ENCODE measurements at regions not wholly inside any gene's neighbourhood (a gene's known extent, or its start where the extent isn't known, plus 50 kb on each side); places are given as distances from the start of the nearest gene placed in this dataset.

DNA sequence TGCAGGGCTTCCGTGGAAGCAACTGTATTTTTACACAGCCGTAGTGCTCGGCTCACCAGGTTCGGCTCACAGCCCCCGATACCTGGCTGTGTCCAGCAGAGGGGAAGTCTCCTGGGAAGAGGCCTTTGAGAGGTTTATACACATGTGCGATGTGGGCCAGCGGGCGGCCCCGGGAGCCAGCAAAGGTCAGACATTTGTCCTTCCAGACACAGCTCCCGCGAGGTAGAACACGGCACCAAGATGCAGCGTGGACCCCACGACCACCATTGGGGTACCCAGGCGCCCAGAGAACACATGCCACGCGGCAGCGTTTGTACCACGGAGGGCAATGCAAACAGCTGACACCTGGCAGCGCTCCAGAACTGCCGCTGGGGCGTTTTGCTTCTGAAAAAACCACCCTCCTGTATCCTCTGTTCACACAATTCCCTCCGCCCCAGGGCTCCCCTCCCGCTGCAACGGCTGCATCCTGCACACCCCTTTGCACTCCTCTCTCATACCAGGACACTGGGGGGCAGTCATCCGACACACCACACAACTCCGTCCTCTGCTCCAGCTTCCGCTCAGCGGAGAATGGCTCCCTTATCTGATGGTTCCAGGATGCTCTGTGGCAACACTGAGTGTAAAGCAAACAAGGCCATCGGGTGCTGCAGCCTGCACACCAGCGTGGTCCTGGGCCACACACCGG is 235.3 kb downstream of the SYK start:
- peaks cover 0 to 16% (median 0%) of the 10 kb centered on the region in 11 experiments; a peak in 2 of 22 replicates for H3K9me3 ChIP-seq (replicated peaks in 1 of 11)
- H3K4me2 ChIP-seq = peak overlapping the region; percentile 77 to 95 (median 84)
- peak in 1 of 11 experiments; percentile 48; a peak in 1 of 22 replicates for TF ChIP-seq Cebpa-rat (IDR thresholded peaks at IDR 0.05)
- peak overlapping the region in 10 of 11 experiments; percentile 53 to 82 (median 68); a peak in 19 of 22 replicates for H3K27ac ChIP-seq
- no peaks in the 10 kb centered on the region for H4K20me1 ChIP-seq
- peaks cover 42 to 66% (median 62%) of the 10 kb centered on the region in 10 experiments for H3K4me1 ChIP-seq
- H3K27me3 ChIP-seq = no peaks in the 10 kb centered on the region
- H3K9ac ChIP-seq = peak overlapping the region; percentile 14 to 77 (median 63); a peak in 19 of 22 replicates
- H3K36me3 ChIP-seq = no peaks in the 10 kb centered on the region
- H3K4me3 ChIP-seq = peak overlapping the region in 9 of 10 experiments; percentile 1 to 47 (median 23); a peak in 10 of 20 replicates

DNA sequence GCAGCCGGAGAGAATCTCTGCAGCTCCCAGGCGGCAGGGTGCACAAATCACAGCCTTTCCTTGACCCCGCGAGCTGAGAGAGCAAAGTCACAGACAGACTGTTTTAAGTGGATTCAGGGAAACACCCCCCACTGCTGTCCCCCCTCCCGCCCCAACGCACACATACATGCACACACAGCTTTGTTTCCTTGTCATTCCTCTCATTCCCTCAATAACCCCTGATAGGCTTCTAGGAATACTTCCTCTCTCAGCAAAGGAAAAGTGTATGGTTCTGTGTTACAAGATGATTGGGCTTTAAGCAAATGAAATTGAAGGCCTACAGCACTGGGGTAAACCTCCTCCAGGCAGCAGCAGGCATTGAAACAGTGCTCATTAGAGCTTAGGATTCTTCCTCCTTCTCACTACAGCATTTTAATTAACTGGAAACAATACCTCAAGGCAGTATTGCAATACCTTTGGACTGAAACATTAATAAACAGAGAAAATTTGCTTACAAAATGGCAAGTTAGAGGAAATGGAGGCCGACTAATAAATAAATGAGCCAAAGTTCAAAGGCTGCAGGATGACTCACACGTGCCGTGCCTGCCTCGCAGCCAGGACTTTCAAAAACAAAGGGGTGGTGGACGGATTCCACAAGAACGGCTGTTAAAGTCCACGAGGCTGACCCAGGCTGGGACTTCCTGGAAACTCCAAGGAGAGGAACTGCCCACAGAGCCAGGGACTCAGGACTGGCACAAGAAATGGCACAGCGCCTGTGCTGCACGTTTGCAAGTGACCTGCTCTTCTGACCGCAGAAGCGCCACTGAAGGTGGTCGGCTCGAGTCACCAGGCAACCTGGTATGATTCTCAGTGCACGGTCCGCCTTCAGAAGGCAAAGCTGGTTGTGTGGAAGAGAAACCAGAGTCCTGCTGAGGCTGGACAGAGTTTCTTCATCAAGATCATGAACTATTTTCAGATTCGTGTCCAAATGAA is 236.2 kb downstream of the SYK start:
- Histone ChIP-seq H3K9me3 (replicated peaks in 1 of 11) (peaks cover 0 to 17% (median 0%) of the 10 kb centered on the region in 11 experiments; a peak in 2 of 22 replicates), H3K27ac (peak overlapping the region in 10 of 11 experiments; percentile 53 to 82 (median 64); a peak in 20 of 22 replicates), H3K27me3 (no peaks in the 10 kb centered on the region), H3K4me3 (peak overlapping the region in 3 of 10 experiments; percentile 23 to 47 (median 36); a peak in 6 of 20 replicates), H3K36me3 (no peaks in the 10 kb centered on the region), H3K4me2 (peak overlapping the region; percentile 77 to 95 (median 84)), H3K9ac (peak overlapping the region in 9 of 11 experiments; percentile 16 to 77 (median 65); a peak in 15 of 22 replicates), H3K4me1 (peaks cover 42 to 66% (median 62%) of the 10 kb centered on the region in 10 experiments), H4K20me1 (no peaks in the 10 kb centered on the region)
- no peak for TF ChIP-seq Cebpa-rat (IDR thresholded peaks at IDR 0.05)

DNA sequence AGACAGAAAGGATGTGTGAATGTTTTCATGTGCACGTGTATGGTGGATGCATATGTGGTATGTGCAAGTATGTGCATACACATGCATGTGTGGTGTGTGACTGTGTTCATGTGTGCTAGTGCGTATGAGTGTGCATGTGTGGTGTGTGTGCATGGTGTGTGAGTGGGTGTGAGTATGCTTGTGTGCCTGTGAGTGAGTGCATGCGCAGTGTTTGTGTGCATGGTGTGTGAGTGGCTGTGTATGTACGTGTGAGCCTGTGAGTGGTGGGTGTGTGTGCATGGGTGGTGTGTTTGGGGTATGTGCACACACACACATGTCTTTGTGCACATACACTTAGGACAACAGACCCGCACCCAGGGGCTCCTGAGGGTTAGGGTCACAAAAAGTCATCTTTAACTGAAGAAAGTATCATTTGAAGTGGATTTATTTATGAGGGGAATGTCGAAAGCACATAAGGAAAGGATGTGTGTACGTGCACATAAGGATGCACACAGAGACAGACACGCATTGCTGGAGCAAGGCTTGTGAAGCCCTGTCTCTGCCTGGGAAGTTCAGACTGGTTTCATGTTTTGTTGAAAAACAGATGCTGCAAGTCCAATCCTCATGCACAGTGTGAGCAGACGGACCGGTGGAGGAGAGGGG is 237.0 kb downstream of the SYK start:
- Histone ChIP-seq H3K9ac (peak overlapping the region in 3 of 11 experiments; percentile 66 to 77 (median 68); a peak in 3 of 22 replicates), H3K27me3 (no peaks in the 10 kb centered on the region), H3K27ac (peak overlapping the region in 5 of 11 experiments; percentile 36 to 79 (median 63); a peak in 8 of 22 replicates), H3K4me2 (peak overlapping the region; percentile 77 to 95 (median 84)), H4K20me1 (no peaks in the 10 kb centered on the region), H3K36me3 (no peaks in the 10 kb centered on the region), H3K4me1 (peaks cover 42 to 67% (median 63%) of the 10 kb centered on the region in 10 experiments), H3K9me3 (replicated peaks in 1 of 11) (peaks cover 0 to 17% (median 0%) of the 10 kb centered on the region in 11 experiments; a peak in 3 of 22 replicates), H3K4me3 (no peak overlapping the region)
- TF ChIP-seq Cebpa-rat (IDR thresholded peaks at IDR 0.05) = no peak

DNA sequence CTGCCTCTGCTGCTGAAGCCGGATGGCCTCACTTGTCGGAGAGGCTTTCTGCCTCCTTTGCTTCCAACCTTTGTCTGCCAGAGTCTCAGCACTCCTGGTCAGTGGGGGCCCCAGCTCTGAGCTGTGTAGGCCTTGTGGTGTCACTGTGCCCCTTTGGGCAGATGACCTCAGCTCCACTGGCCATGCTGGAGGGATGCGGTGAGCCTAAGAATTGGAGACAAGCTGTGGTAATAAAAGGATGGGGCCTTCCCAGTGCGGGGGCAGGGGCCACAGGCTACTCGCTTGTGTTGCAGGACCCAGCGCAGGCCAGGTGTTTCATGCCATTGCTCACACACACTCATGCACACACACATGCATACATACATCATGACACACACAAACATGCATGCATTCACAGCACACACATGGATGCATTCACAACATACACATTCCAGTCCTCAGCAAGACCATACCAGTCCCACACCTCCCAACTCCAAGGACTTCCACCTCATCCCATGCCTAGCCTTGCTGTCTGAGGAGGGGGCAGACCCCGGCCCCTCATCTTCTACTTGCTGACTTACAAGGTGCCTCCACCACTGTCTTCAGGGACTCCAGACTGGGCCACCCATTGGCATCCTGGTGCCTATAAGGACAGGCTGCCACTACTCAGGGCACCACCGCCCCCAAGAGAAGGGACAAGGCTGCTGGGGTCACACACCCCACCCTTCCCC is 237.7 kb downstream of the SYK start:
- no peak overlapping the region for H3K9ac ChIP-seq
- TF ChIP-seq Cebpa-rat (IDR thresholded peaks at IDR 0.05) = no peak
- peak overlapping the region in 6 of 11 experiments; percentile 4 to 79 (median 30); a peak in 7 of 22 replicates for H3K27ac ChIP-seq
- H3K27me3 ChIP-seq = no peaks in the 10 kb centered on the region
- peaks cover 42 to 69% (median 61%) of the 10 kb centered on the region in 10 experiments for H3K4me1 ChIP-seq
- no peaks in the 10 kb centered on the region for H3K36me3 ChIP-seq
- H4K20me1 ChIP-seq = no peaks in the 10 kb centered on the region
- H3K4me2 ChIP-seq = peak overlapping the region in 10 of 11 experiments; percentile 6 to 89 (median 79); a peak in 17 of 22 replicates
- H3K9me3 ChIP-seq (replicated peaks in 1 of 11) = peaks cover 0 to 17% (median 0%) of the 10 kb centered on the region in 11 experiments; a peak in 3 of 22 replicates
- no peak overlapping the region for H3K4me3 ChIP-seq

DNA sequence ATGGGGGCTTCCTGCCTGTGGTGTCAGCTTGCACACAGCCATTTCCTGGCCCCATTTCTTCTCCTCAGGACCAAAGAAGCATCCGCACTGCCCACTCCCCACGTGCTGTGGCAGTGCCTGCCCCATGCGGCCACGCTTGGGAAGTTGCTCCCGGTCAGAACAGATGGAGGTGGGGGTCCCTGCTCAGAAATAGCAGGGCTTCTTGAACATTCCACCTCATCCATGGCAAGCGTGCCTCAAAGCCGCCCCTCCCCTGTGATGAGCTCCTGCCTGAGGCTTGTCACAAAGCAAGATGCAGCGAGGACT is 238.2 kb downstream of the SYK start:
- Histone ChIP-seq H4K20me1 (no peaks in the 10 kb centered on the region), H3K9me3 (replicated peaks in 1 of 11) (peaks cover 0 to 17% (median 0%) of the 10 kb centered on the region in 11 experiments; a peak in 3 of 22 replicates), H3K4me2 (peak overlapping the region in 10 of 11 experiments; percentile 6 to 89 (median 79); a peak in 17 of 22 replicates), H3K36me3 (no peaks in the 10 kb centered on the region), H3K4me3 (no peak overlapping the region), H3K27me3 (no peaks in the 10 kb centered on the region), H3K4me1 (peaks cover 37 to 65% (median 56%) of the 10 kb centered on the region in 10 experiments), H3K27ac (peak overlapping the region in 7 of 11 experiments; percentile 2 to 40 (median 24); a peak in 7 of 22 replicates), H3K9ac (no peak overlapping the region)
- TF ChIP-seq Cebpa-rat (IDR thresholded peaks at IDR 0.05) = no peak

DNA sequence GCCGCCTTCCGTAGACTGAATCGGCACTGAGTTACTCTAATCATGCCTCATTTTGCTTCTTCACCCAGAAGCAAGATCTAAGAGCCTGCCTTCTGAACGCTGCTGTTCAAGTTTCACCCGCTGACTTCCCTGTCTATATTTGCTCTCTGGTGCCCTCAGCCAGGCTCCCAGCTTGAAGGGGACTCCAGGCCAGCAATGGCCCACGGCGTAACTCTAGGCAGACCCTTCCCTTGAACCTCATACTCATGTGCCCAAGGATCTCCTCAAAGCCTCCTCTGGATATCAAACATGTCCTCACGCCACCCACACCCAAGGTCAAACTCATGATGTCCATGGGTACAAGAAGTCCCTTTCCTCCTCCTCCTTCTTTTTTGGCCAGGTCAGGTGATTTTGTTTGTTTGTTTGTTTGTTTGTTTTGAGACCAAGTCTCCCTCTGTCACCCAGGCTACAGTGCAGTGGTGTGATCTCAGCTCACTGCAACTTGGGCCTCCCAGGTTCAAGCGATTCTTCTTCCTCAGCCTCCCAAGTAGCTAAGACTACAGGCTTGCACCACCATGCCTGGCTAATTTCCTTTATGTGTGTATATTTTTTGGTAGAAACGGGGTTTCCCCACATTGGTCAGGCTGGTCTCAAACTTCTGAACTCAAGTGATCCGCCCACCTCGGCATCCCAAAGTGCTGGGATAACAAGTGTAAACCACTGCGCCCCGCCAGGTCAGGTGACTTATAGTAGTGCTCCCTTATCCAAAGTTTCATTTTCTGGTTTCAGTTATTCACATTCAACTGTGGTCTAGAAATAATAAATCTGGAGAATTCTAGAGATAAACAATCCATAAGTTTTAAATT is 239.0 kb downstream of the SYK start:
- H3K4me3 ChIP-seq = no peak overlapping the region
- no peak overlapping the region for H3K9ac ChIP-seq
- H3K4me1 ChIP-seq = peaks cover 29 to 57% (median 48%) of the 10 kb centered on the region in 10 experiments
- H3K9me3 ChIP-seq (replicated peaks in 1 of 11) = peaks cover 0 to 17% (median 0%) of the 10 kb centered on the region in 11 experiments; a peak in 3 of 22 replicates
- TF ChIP-seq Cebpa-rat (IDR thresholded peaks at IDR 0.05) = no peak
- no peaks in the 10 kb centered on the region for H3K27me3 ChIP-seq
- H4K20me1 ChIP-seq = no peaks in the 10 kb centered on the region
- H3K4me2 ChIP-seq = peak overlapping the region in 5 of 11 experiments; percentile 55 to 89 (median 83); a peak in 3 of 22 replicates
- H3K36me3 ChIP-seq = no peaks in the 10 kb centered on the region
- peak overlapping the region in 3 of 11 experiments; percentile 20 to 40 (median 26); a peak in 2 of 22 replicates for H3K27ac ChIP-seq

DNA sequence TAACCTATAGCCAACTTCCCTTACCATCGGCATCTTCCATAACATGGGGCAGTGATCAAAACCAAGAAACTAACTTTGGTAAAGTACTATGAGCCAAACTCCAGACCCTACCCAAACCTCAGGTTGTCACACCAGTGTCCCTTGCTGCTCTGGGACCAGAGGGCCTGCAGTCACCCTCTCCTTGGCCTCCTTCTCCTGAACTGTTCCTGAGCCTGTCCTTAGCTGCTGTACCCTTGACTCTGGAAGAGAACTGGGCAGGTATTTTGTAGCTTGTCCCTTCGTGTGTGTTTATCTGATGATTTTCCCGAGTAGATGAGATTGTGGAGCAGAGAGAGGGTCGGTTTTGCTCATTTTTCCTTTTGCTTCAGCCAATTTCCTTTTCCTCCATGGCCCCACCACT is 240.4 kb downstream of the SYK start:
- Histone ChIP-seq H3K4me1 (peaks cover 15 to 42% (median 34%) of the 10 kb centered on the region in 10 experiments), H3K27ac (no peak overlapping the region), H3K9ac (no peak overlapping the region), H3K9me3 (replicated peaks in 1 of 11) (peaks cover 0 to 17% (median 0%) of the 10 kb centered on the region in 11 experiments; a peak in 3 of 22 replicates), H4K20me1 (no peaks in the 10 kb centered on the region), H3K36me3 (no peaks in the 10 kb centered on the region), H3K4me3 (no peak overlapping the region), H3K4me2 (no peak overlapping the region), H3K27me3 (no peaks in the 10 kb centered on the region)
- no peak for TF ChIP-seq Cebpa-rat (IDR thresholded peaks at IDR 0.05)
